K562 (cell line): ENCODE measurements at regions not wholly inside any gene's neighbourhood (a gene's known extent, or its start where the extent isn't known, plus 50 kb on each side); places are given as distances from the start of the nearest gene placed in this dataset.

Experiments used
- ATAC-seq: fragments of 200-7000 bp; cut with Tn5 transposase; 3 replicates; pipeline ENCODE4 v1.9.1; 2020; ENCODE audit warnings: moderate library complexity
- BruUV-seq: library from RNA; stranded (reverse); fragments of 400-500 nt; replicated peaks from 2 replicates; lab custom pipeline; 2021; lab: Mats Ljungman, UMichigan
- CTCF ChIA-PET: fragments of 300-600 bp; formaldehyde crosslinking; extraction: SDS; loops from one replicate; lab custom pipeline; 2021; ENCODE audit warnings: low intra/inter-chr PET ratio; lab: Yijun Ruan, JAX
- POLR2A ChIA-PET: fragments of 300-600, 350-650 bp; sonication (Branson Sonifier 250); formaldehyde crosslinking; extraction: SDS; loops from one replicate; lab custom pipeline; 2021; ENCODE audit warnings: antibody characterized with exemption, inconsistent platforms; lab: Yijun Ruan, JAX
- DNase-seq, 4 experiments: peaks; one replicate each; pipeline versions ENCODE4 v3.0.0 to v3.0.0-alpha.2; 2011 to 2018; ENCODE audit warnings: low spot score in 3 of 4, mixed read lengths in 3 of 4; ENCODE audit errors: extremely low read depth in 1 of 4
- FAIRE-seq: peaks from 2 replicates; lab custom pipeline; 2011; peaks lifted over from hg19 to GRCh38; lab: Jason Lieb, UNC
- H2AFZ ChIP-seq: 2 replicates; pipeline ENCODE4 v1.6.0; 2011; ENCODE audit warnings: low read depth, low read length, control low read depth, inconsistent platforms
- H3K27ac ChIP-seq: fragments of 200-600 bp; 3 replicates; pipeline ENCODE4 v1.8.0; 2011; ENCODE audit warnings: low read depth, mild to moderate bottlenecking, control low read depth, inconsistent platforms, low read length, moderate library complexity, mixed read lengths; ENCODE audit errors: extremely low read depth
- H3K27me3 ChIP-seq, 2 experiments: fragments of 300-600 bp in 1 of 2; 2 replicates in 1 of 2; 3 replicates in 1 of 2; pipeline versions ENCODE4 v1.6.0 to v1.8.0; 2011; ENCODE audit warnings: inconsistent platforms in 2 of 2, low read length in 2 of 2, mild to moderate bottlenecking in 1 of 2, mixed read lengths in 1 of 2, moderate library complexity in 1 of 2; ENCODE audit not compliant: control insufficient read depth in 2 of 2, insufficient read depth in 2 of 2
- H3K36me3 ChIP-seq: fragments of 300-600 bp; 3 replicates; pipeline ENCODE4 v1.8.0; 2011; ENCODE audit warnings: mild to moderate bottlenecking, low read length, inconsistent platforms; ENCODE audit not compliant: control insufficient read depth, insufficient read depth
- H3K4me1 ChIP-seq, 2 experiments: fragments of 200-600 bp in 1 of 2; replicated peaks in 1 of 2; 2 replicates in 1 of 2; 3 replicates in 1 of 2; pipeline versions ENCODE4 v1.5.1 to v1.8.0; 2011; ENCODE audit warnings: inconsistent platforms in 2 of 2, low read length in 2 of 2, mild to moderate bottlenecking in 1 of 2, mixed read lengths in 1 of 2, moderate library complexity in 1 of 2; ENCODE audit not compliant: control insufficient read depth in 2 of 2, insufficient read depth in 2 of 2
- H3K4me2 ChIP-seq: 2 replicates; pipeline ENCODE4 v1.6.1; 2011; ENCODE audit warnings: low read length, control low read depth, inconsistent platforms, mixed read lengths; ENCODE audit not compliant: insufficient read depth
- H3K4me3 ChIP-seq: fragments of 200-600 bp; sonication (generic), shearing (Covaris generic); 2 replicates; pipeline ENCODE4 v1.5.1; 2016; ENCODE audit warnings: control low read depth, inconsistent platforms
- H3K79me2 ChIP-seq: fragments of 200-600 bp; 3 replicates; pipeline ENCODE4 v1.8.0; 2011; ENCODE audit warnings: low read length, inconsistent platforms; ENCODE audit not compliant: control insufficient read depth, insufficient read depth
- H3K9ac ChIP-seq, 2 experiments: 2 replicates each; pipeline versions ENCODE4 v1.6.0 to v1.6.1; 2011; ENCODE audit warnings: low read depth in 2 of 2, low read length in 2 of 2, control low read depth in 1 of 2, inconsistent platforms in 1 of 2, mild to moderate bottlenecking in 1 of 2, mixed read lengths in 1 of 2; ENCODE audit not compliant: insufficient read depth in 1 of 2
- H3K9me1 ChIP-seq: one replicate; pipeline ENCODE4 v1.6.0; 2011; ENCODE audit warnings: inconsistent platforms, mild to moderate bottlenecking, low read length, moderate library complexity; ENCODE audit not compliant: control insufficient read depth, insufficient read depth
- H3K9me3 ChIP-seq: replicated peaks from 2 replicates; pipeline ENCODE4 v1.5.1; 2011; ENCODE audit warnings: low read depth, low read length, inconsistent platforms; ENCODE audit not compliant: control insufficient read depth, insufficient read depth
- H4K20me1 ChIP-seq: replicated peaks from 2 replicates; pipeline ENCODE4 v1.6.1; 2011; ENCODE audit warnings: low read length, inconsistent platforms, mixed read lengths; ENCODE audit not compliant: control insufficient read depth, insufficient read depth
- HMBOX1 ChIP-seq: sonication (generic); IDR thresholded peaks from 2 replicates; pipeline ENCODE4 v1.6.1; 2016
- PPARD ChIP-seq: fragments of 250-450 bp; sonication (Bioruptor Pico); IDR thresholded peaks from 2 replicates; pipeline ENCODE4 v1.8.0; 2022; ENCODE audit warnings: inconsistent platforms, mild to moderate bottlenecking, moderate library complexity
- SIN3A ChIP-seq, 2 experiments: fragments of 150-350 bp in 1 of 2; IDR thresholded peaks; 2 replicates each; pipeline ENCODE4 v1.6.1; 2011 to 2016; ENCODE audit warnings: borderline replicate concordance in 2 of 2, low read depth in 2 of 2, low read length in 2 of 2, mild to moderate bottlenecking in 2 of 2, moderate library complexity in 2 of 2; ENCODE audit not compliant: control insufficient read depth in 1 of 2
- SIX5 ChIP-seq, 2 experiments: IDR thresholded peaks; 2 replicates each; pipeline ENCODE4 v1.6.1; 2011; ENCODE audit warnings: low read length in 2 of 2, borderline replicate concordance in 1 of 2, low read depth in 1 of 2, mild to moderate bottlenecking in 1 of 2, moderate library complexity in 1 of 2; ENCODE audit not compliant: insufficient read depth in 1 of 2
- SRSF3 ChIP-seq: fragments of 200-400 bp; formaldehyde crosslinking; IDR thresholded peaks from 2 replicates; pipeline ENCODE4 v1.6.1; 2016; ENCODE audit warnings: mild to moderate bottlenecking, low read length, moderate library complexity; ENCODE audit not compliant: insufficient read depth
- ZBTB26 ChIP-seq: fragments of 450-650 bp; formaldehyde crosslinking; IDR thresholded peaks from 2 replicates; pipeline ENCODE4 v1.4.0; 2022; ENCODE audit warnings: missing genetic modification characterization
- ZFP36 ChIP-seq: fragments of 150-350 bp; IDR thresholded peaks from 2 replicates; pipeline ENCODE4 v1.6.1; 2018; ENCODE audit warnings: low read length, low read depth; ENCODE audit not compliant: partially characterized antibody
- ZNF347 ChIP-seq: fragments of 450-650 bp; formaldehyde crosslinking; IDR thresholded peaks from 2 replicates; pipeline ENCODE4 v1.4.0; 2020; ENCODE audit warnings: low read depth, mild to moderate bottlenecking, moderate library complexity
- ZNF436 ChIP-seq: fragments of 250-450, 450-650 bp; sonication (Bioruptor Pico); formaldehyde crosslinking; IDR thresholded peaks from 2 replicates; pipeline ENCODE4 v1.7.0; 2020; ENCODE audit warnings: mild to moderate bottlenecking
- WGBS: fragments of 100-300 bp; shearing (Covaris generic); methylation state at CpG from one replicate; pipeline ENCODE4 v1.1.6; 2016; ENCODE audit warnings: low coverage, mixed read lengths; ENCODE audit not compliant: insufficient coverage; ENCODE audit errors: missing lambda C conversion rate; 5-methylcytosine and 5-hydroxymethylcytosine counted together
- in situ Hi-C: fragments of 300-500 bp; cut with MboI; formaldehyde crosslinking; loops from 4 replicates; pipeline ENCODE4 v1.15.0; 2018; ENCODE audit warnings: inconsistent platforms, mixed read lengths
- intact Hi-C: fragments of 100-400 bp; cut with micrococcal nuclease; formaldehyde crosslinking; loops from 2 replicates; pipeline ENCODE4 v1.14.2; 2022

- H3K9ac ChIP-seq = no peak overlapping the region
- H3K9me1 ChIP-seq = no peaks in the 10 kb centered on the region
- in situ Hi-C loops (no loop called here), intact Hi-C loops (no loop called here)
- no peak for TF ChIP-seq ZNF347 (CRISPR knock-in tag)
- no peak for TF ChIP-seq ZNF436 (CRISPR knock-in tag)
- no peak for TF ChIP-seq ZBTB26
- no peak for TF ChIP-seq SRSF3
- TF ChIP-seq SIN3A (IDR thresholded peaks at IDR 0.05; ENCODE audit: borderline replicate concordance in 2 of 2, control insufficient read depth in 1 of 2, low read depth in 2 of 2, low read length in 2 of 2) = no peak
- TF ChIP-seq PPARD (CRISPR knock-in tag) = no peak
- TF ChIP-seq SIX5 (IDR thresholded peaks at IDR 0.05; ENCODE audit: borderline replicate concordance in 1 of 2, insufficient read depth in 1 of 2, low read depth in 1 of 2, low read length in 2 of 2) = no peak
- no peak for TF ChIP-seq HMBOX1
- no peak for TF ChIP-seq ZFP36
- BruUV-seq = no TSS peak
- no peaks in the 10 kb centered on the region for H4K20me1 ChIP-seq
- FAIRE-seq (no peak), DNase-seq (no peak), ATAC-seq (no peak)
- no peak overlapping the region for H3K4me2 ChIP-seq
- no peaks in the 10 kb centered on the region for H3K36me3 ChIP-seq
- no peak overlapping the region for H2AFZ ChIP-seq
- no peak overlapping the region for H3K27ac ChIP-seq
- ChIA-PET CTCF (no interaction called here), POLR2A (no interaction called here)
- no peaks in the 10 kb centered on the region for H3K4me1 ChIP-seq
- H3K4me3 ChIP-seq = no peak overlapping the region
- 0% methylated on average over 2 of the region's 2 CpGs for WGBS
- no peaks in the 10 kb centered on the region for H3K27me3 ChIP-seq
- H3K79me2 ChIP-seq = no peaks in the 10 kb centered on the region
- H3K9me3 ChIP-seq = no peaks in the 10 kb centered on the region
These were observed 77.1 kb upstream of the PRMT6 start for GRCh38 chr1:106979371-106979770.
